Tibial artery (tissue), 4 donors: ENCODE measurements at regions not wholly inside any gene's neighbourhood (a gene's known extent, or its start where the extent isn't known, plus 50 kb on each side); places are given as distances from the start of the nearest gene placed in this dataset.

Experiments
- DNase-seq, 2 donors: peaks; one replicate each; pipeline ENCODE4 v3.0.0-alpha.2; 2019
- H3K27ac ChIP-seq, 2 donors: fragments of 200-600 bp; sonication (generic) in 1 of 2; 1 replicate in 1 of 2; 2 replicates in 1 of 2; pipeline ENCODE4 v1.5.1; 2018 to 2019; ENCODE audit warnings: mild to moderate bottlenecking in 1 of 2
- H3K27me3 ChIP-seq, 2 donors: fragments of 200-600 bp; sonication (generic) in 1 of 2; one replicate each; pipeline versions ENCODE4 v1.5.1 to v1.6.0; 2016 to 2019
- H3K36me3 ChIP-seq, 3 donors: fragments of 200-600 bp; sonication (generic) in 2 of 3; one replicate each; pipeline ENCODE4 v1.5.1; 2016 to 2019; ENCODE audit warnings: mild to moderate bottlenecking in 2 of 3
- H3K4me1 ChIP-seq, 4 donors: fragments of 200-600 bp; sonication (generic) in 2 of 4; 1 replicate in 3 of 4; 2 replicates in 1 of 4; pipeline ENCODE4 v1.5.1; 2016 to 2019
- H3K4me3 ChIP-seq, 2 donors: fragments of 200-600 bp; sonication (generic) in 1 of 2; 1 replicate in 1 of 2; 2 replicates in 1 of 2; pipeline ENCODE4 v1.5.1; 2018 to 2019; ENCODE audit warnings: mild to moderate bottlenecking in 2 of 2
- H3K9me3 ChIP-seq, 3 donors: fragments of 200-600 bp; sonication (generic) in 1 of 3; one replicate each; pipeline ENCODE4 v1.5.1; 2016 to 2019
- CTCF ChIP-seq, 2 experiments: fragments of 200-600 bp in 1 of 2; fragments of 450-650 bp in 1 of 2; IDR thresholded peaks; one replicate each; pipeline ENCODE4 v1.5.1; 2017 to 2019; ENCODE audit warnings: antibody characterized with exemption in 2 of 2, mild to moderate bottlenecking in 1 of 2, moderate library complexity in 1 of 2
- intact Hi-C: fragments of 100-400 bp; cut with DNase I; formaldehyde crosslinking; loops from one replicate; pipeline ENCODE4 v1.15.0; 2023; ENCODE audit warnings: low total_unique reads

- H3K27me3 ChIP-seq: no peaks in the 10 kb centered on the region
- no peak overlapping the region for H3K27ac ChIP-seq
- H3K9me3 ChIP-seq: no peaks in the 10 kb centered on the region
- DNase-seq: no peak
- H3K4me3 ChIP-seq: no peak overlapping the region
- intact Hi-C loops: no loop called here
- H3K4me1 ChIP-seq: no peaks in the 10 kb centered on the region
- H3K36me3 ChIP-seq: no peaks in the 10 kb centered on the region
- no peak for TF ChIP-seq CTCF (IDR thresholded peaks at IDR 0.05)
These were observed 553.8 kb downstream of the EPHA4 start for GRCh38 chr2:221018262-221018661.

- Histone ChIP-seq H3K36me3 (no peaks in the 10 kb centered on the region), H3K4me1 (no peaks in the 10 kb centered on the region), H3K9me3 (no peaks in the 10 kb centered on the region), H3K4me3 (no peak overlapping the region), H3K27ac (no peak overlapping the region), H3K27me3 (no peaks in the 10 kb centered on the region)
- TF ChIP-seq CTCF (IDR thresholded peaks at IDR 0.05): no peak
- intact Hi-C loops: no loop called here
- DNase-seq: no peak
These were observed 552.4 kb downstream of the EPHA4 start for GRCh38 chr2:221019668-221020067.

- H3K27me3 ChIP-seq: no peaks in the 10 kb centered on the region
- H3K4me3 ChIP-seq: no peak overlapping the region
- H3K36me3 ChIP-seq: no peaks in the 10 kb centered on the region
- no peak overlapping the region for H3K27ac ChIP-seq
- intact Hi-C loops: no loop called here
- H3K9me3 ChIP-seq: no peaks in the 10 kb centered on the region
- H3K4me1 ChIP-seq: no peaks in the 10 kb centered on the region
- no peak for TF ChIP-seq CTCF (IDR thresholded peaks at IDR 0.05)
- DNase-seq: no peak
These were observed 549.5 kb downstream of the EPHA4 start for GRCh38 chr2:221022554-221022953.

GRCh38 chr2:221025398-221025797 lies 546.7 kb downstream of the EPHA4 start:
- TF ChIP-seq CTCF (IDR thresholded peaks at IDR 0.05): no peak
- H3K4me3 ChIP-seq: no peak overlapping the region
- H3K4me1 ChIP-seq: no peaks in the 10 kb centered on the region
- no peaks in the 10 kb centered on the region for H3K9me3 ChIP-seq
- no peaks in the 10 kb centered on the region for H3K36me3 ChIP-seq
- no peaks in the 10 kb centered on the region for H3K27me3 ChIP-seq
- H3K27ac ChIP-seq: no peak overlapping the region
- intact Hi-C loops: no loop called here
- no peak for DNase-seq

- no peaks in the 10 kb centered on the region for H3K36me3 ChIP-seq
- no peak for DNase-seq
- H3K4me1 ChIP-seq: no peaks in the 10 kb centered on the region
- no peak overlapping the region for H3K27ac ChIP-seq
- intact Hi-C loops: no loop called here
- no peaks in the 10 kb centered on the region for H3K9me3 ChIP-seq
- no peak for TF ChIP-seq CTCF (IDR thresholded peaks at IDR 0.05)
- H3K4me3 ChIP-seq: no peak overlapping the region
- H3K27me3 ChIP-seq: no peaks in the 10 kb centered on the region
These were observed 537.9 kb downstream of the EPHA4 start for GRCh38 chr2:221034026-221034701.

GRCh38 chr2:221034973-221035372 lies 537.1 kb downstream of the EPHA4 start:
- DNase-seq: no peak
- Histone ChIP-seq H3K9me3 (no peaks in the 10 kb centered on the region), H3K4me3 (no peak overlapping the region), H3K36me3 (no peaks in the 10 kb centered on the region), H3K4me1 (no peaks in the 10 kb centered on the region), H3K27me3 (no peaks in the 10 kb centered on the region), H3K27ac (no peak overlapping the region)
- intact Hi-C loops: no loop called here
- TF ChIP-seq CTCF (IDR thresholded peaks at IDR 0.05): no peak
